ENCODE measurements at regions not wholly inside any gene's neighbourhood (a gene's known extent, or its start where the extent isn't known, plus 50 kb on each side); places are given as distances from the start of the nearest gene placed in this dataset.

DNA sequence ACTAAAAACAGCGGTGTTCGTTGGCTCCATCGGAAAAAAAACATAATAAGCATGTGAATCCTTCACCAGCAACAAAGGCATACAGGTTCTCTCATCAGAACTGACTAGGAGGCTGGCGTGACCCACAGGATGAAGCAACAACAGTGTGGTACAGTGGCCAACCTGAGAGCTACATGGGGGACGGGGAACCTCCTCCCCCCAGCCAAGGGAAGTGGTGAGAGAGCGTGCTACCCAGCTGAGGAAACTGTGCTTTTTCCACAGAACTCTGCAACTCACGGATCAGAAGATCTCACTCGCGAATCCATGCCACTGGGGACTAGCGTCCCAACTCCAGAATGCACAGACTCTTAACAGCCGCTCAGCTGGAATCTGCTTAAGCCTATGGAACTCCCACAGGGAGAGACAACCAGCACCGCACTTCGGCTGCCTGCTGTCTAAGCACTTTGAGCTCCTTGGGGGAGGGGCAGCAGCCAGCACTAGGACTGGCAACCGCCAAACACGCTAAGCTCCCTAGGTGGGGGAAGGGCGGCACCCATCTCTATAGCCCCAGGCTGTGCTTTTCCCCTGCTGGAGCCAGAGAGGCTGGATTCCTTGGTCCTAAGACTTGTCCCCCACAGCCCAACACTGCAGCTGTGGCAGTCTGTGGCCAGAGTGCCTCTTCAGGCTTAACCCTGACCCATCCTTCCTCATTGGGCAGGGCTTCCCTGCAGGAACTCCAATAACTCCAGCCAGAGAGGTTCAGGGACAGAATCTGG lies 538.3 kb upstream of the BTBD3 start:
- no peak for DNase-seq

DNA sequence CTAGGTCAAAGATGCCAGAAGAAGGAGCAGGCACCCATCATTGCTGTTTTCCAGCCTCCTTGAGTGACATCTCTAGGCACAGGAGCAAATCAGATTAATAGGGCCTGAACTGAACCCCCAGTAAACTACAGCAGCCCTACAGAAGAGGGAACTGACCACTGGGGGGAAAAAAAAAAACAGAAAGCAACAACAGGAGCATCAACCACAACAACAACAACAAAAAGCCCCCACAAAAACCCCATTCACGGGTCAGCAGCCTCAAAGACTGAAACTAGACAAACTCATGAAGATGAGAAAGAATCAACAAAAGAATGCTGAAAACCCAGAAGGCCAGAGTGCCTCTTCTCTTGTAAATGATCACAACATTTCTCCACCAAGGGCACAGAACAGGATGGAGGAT lies 537.4 kb upstream of the BTBD3 start:
- DNase-seq: no peak

DNA sequence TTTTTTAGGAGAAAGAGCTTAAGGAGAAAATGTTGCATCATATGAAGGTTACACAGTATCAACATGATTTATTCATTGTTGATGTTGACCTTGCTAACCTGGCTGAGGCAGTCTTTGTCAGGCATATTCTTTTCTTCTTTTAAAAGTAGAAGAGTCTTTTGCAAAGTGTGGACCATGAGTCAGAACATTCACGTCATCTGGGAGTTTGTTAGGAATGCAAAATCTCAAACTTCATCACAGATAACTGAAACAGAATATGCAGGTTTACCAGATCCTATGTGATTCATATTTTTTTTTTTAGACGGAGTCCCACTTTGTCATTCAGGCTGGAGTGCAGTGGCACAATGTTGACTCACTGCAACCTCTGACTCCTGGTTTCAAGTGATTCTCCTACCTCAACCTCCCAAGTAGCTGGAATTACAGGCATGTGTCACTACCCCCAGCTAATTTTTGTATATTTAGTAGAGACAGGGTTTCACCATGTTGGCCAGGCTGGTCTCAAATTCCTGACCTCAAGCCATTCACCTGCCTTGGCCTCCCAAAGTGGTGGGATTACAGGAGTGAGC lies 530.4 kb upstream of the BTBD3 start:
- no peak for DNase-seq

DNA sequence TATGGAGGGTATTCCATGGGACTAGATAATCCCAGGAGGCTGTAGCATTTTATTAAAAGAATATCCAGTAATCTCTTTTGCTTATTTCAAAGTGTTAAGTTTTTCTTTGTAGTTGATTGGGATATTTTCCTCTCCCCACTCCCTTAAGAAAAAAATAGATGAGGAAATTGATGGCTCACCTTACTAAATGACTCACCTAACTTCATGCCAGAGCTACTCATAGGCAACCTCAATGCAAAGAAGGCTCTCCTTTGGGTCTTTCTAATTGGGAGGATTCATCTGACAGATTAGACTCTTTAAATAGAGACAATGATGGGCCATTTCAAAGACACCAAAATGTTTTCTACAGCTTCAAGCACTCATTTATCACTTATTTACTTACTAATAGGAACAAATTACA lies 528.5 kb upstream of the BTBD3 start:
- no peak for DNase-seq

DNA sequence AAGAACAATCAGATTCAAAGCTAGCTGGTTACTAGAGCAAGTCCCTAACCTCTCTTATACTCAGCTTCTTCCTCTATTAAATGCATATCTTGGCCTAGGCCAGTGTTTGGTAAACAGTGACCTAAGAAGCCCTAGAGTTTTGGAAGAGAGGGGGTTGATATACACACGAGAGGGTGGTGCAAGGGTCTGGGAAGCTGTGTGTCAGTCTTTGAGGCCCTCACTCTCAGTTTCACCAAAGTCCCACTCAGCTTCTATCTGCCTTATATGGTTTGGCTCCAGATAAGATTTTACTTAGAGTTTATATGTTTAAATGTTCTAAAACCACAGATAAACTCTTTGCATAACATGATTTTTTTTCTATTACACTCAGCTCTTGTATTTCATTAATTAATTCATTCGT lies 526.1 kb upstream of the BTBD3 start:
- DNase-seq: no peak

DNA sequence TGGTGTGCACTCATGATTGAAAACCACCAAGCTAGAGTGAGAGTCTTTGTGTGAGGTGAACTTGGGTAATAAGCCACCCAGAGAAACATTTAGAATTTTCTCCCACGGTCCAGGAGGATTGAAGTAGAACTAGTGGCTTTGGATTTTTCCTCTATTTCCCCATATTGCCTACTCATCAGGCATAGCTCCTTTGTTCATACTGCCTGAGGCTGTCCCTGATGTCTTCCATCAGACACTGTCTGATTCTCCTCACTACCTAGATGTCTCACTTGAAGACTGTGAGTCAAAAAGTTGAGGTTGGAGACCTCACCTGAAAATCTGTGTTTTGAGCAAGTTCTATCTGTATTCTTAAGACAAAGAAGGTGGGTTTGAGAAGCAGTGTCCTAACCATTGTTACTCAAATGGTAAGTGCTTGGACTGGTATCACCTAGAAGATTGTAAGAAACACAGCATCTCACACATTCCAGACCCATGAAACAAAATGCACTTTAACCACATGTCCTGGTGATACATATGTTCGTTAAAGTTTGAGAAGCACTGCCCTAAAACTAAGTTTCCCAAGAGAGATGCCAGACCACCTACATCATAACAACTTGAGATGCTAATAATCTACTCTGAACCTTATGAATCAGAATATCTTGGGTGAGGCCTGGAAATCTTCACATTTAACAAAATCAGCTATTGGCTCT lies 523.4 kb upstream of the BTBD3 start:
- DNase-seq: no peak

DNA sequence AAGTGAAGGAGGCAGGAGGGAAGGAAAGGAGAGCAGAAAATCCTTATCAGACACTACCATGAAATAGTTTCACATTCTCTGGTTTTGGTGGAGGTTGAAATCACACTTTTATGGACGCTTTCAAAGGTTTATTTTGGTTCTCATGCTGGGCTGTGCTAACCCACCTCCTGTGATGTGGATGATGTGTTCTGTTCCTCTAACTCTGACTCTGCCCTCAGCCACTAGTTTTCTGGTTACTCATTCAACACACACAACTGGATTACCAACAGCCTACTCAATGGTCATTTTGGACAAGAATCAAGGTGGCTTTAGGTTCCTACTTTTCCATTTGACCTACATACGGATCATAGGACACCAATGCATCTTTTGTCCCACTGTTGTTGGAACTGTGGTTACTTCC lies 522.1 kb upstream of the BTBD3 start:
- no peak for DNase-seq

DNA sequence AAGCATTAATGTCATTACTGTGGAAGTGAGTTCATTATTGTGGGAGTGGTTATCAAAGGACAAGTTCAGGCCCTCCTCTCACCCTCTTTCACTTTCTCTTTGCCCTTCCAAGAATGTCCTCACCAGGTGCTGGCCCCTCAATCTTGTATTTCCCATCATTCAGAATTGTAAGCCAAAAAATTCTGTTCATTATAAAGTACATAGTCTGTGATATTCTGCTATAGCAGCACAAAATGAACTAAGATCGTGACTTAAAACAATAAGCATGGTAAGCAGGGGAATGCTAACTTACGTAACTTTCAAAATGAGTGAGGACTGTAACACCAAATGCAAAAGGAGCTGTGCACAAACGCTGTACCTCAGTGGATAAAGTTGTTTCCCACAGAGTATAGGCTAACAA lies 515.7 kb upstream of the BTBD3 start:
- DNase-seq: no peak

DNA sequence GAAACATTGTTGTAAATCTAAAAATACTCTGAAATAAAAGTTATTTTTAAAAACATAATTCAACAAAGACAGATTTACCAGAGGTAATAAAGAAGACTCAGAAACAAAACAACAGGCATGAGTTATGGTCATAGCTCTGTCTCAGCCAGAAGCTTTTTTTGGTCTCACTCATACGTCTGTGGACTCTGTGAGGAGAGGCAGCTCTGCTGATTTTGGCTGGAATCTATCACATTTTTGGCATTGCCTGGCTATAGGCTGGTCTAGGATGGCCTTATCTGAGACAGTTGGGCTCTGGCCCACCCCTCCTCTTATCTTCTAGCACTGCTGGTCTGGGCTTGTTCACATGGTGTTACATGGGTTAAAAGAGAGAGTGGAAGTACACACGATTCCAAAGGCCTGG lies 514.0 kb upstream of the BTBD3 start:
- DNase-seq: no peak

DNA sequence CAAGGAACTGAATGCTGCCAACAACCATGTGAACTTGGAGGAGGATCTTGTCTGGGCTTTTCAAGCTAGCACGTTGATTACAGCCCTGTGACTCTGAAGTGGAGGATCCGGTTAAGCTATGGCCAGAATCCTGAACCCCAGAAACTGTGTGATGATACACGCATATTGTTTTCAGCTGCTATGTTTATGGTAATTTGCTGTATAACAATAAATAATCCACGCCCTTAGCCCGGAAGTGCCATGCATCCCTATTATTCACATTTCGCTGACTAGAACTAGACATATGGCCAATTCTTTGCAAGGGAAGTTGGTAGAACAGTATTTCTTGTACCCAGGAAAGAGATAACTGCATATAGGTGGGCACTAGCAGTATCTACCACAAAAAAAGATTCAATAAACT lies 510.8 kb upstream of the BTBD3 start:
- DNase-seq: no peak

DNA sequence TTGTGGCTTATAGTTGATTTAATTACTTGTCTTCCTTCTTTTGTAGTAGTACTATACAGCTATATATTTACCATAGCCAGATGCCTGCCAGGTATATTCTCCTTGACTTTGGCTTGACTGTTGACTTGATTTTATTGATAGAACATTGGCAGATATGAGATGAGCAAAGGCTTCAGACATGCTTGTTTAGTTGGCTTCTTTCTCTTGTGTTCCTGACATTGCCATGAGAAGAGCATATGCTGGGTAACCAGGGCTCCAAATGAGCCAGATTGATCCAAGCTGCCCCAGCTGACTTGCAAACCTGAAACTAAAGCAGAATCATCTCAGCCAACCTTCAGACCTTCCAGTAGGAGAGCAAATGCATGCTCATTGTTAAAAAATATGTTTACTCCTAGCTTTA lies 508.1 kb upstream of the BTBD3 start:
- no peak for DNase-seq

DNA sequence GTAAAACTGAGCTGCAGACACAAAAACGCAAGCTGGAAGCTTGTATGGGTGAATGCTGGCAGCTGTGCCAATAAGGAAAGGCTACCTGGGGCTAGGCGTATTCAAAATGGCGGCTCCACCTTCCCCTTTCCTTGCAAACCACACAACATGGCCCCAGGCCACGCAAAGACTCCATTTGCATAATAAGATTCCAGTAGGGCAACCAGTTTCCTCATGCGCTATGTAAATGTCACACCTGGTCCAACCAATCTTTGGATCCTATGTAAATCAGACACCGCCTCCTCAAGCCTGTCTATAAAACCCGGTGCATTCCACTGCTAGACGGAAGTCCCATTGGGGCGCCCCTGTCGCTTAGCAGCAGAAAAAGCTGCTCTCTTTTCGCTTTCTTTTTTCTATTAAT lies 505.9 kb upstream of the BTBD3 start:
- DNase-seq: no peak

DNA sequence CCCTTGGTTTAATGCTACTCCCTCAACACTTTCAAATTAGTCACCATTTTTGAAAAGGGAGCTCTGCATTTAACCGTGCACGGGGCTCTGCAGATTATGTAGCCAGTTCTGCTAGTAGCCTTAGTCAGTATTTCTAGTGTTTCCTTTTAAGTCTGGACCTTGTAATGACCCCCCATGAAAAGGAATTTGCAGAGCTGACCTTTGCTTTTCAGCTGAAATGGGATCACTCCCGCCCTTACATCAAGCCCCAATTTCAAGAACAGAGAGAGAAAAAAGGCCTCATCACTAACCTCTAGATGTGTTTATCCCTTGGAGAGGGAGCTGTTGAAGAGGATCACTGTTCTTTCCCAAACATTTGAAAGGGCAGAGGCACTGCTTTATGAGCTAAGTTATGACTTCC lies 490.7 kb upstream of the BTBD3 start:
- DNase-seq: no peak

DNA sequence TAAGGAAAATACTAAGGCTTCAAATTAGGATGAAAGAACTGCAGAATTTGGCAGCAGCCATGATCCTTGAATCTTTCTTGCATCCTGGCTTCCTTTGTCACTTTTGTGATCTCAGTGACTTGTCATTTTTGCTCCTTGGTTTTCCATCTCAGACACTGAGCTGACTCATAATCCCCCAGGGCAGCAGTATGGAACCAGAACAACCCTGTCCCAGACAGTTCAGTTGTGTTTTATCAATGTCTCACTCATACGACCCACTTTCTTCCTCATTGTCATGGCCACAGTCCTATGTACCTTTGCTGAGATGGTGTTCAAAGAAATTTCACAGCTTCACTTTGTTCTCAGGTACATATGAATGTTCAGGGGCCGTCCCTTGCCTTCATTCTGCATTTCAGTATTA lies 488.5 kb upstream of the BTBD3 start:
- no peak for DNase-seq

DNA sequence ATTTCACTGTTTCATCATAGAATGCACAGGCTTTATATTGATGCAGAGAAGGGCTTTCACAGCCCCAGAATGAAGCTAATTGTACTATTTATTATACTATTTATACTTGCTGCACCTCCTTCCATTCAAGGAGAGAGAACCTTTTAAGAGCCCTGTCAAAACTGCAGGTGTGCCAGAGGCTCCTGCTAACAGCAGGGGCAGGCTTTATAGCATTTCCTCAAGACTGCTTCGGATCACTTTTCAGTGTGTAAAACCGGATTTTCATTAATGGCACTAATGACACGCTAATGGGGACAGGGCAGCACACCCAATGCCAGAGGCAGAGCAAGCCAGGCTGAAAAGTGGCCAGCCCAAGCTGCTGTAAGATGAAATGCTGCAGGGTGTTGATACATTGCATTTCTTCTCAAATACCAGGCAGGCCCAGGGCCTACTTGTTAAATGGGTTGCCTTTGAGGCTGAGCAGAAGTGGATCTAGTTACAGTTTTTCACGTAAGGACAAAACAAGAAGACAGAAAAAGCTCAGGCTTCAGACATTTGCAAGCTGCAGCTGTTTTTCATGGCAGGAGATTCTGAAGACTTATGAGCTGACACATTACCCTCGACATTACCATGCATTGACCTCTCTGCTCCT lies 487.7 kb upstream of the BTBD3 start:
- DNase-seq: no peak

DNA sequence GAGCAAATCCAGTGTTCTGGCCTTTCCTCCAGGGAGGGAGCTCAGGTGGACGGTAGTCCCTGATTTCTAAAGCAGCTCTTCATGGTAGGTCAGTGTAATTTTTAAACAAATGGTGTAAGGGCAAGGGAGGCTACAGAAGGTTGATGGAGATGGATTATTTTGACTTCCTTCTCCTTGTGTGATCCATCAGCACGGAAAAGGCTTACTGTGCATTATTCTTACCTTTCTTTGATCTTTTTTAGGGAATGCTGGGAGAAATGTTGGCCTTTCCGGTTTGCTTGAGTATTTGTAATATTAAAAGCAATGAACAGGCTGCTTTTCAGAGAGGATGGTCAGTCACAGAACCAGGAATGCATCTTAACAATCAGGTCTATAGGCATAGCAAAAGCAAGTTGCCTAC lies 487.0 kb upstream of the BTBD3 start:
- DNase-seq: no peak

DNA sequence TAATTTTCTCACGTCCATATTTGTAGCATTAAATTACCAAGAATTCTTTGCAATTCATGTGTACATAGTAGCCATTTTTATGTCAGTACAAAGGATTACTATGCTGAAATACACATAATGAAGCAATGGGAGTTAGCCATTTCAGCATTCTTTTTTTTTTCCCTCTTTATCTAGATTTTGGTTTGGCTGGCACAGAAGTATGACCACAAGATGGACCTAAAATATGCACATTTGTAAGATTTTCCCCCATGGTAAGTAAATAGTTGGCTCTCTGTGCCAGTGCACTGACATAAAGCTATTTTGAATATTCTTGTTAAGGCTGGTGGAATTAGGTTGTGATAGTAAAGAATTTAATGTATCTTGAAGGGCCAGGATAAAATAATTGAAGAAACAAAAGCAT lies 486.1 kb upstream of the BTBD3 start:
- DNase-seq: no peak

DNA sequence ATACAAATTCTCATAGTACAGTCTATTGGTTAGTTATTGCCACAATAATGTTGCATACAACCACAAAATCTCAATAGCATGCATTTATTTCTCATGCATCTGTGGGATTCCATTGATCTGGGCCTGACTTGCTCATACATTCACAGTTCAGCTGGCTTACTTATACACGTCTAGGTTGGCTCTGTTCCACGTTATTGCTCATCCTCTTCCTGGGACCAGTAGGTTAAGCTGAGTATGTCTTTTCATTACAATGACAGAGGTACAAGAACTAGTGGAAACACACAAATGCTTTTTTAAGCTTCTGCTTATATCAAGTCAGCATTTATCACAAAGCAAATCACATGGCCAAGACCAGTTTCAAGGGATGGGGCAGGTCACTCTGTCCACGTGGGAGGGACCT lies 485.3 kb upstream of the BTBD3 start:
- DNase-seq: no peak

DNA sequence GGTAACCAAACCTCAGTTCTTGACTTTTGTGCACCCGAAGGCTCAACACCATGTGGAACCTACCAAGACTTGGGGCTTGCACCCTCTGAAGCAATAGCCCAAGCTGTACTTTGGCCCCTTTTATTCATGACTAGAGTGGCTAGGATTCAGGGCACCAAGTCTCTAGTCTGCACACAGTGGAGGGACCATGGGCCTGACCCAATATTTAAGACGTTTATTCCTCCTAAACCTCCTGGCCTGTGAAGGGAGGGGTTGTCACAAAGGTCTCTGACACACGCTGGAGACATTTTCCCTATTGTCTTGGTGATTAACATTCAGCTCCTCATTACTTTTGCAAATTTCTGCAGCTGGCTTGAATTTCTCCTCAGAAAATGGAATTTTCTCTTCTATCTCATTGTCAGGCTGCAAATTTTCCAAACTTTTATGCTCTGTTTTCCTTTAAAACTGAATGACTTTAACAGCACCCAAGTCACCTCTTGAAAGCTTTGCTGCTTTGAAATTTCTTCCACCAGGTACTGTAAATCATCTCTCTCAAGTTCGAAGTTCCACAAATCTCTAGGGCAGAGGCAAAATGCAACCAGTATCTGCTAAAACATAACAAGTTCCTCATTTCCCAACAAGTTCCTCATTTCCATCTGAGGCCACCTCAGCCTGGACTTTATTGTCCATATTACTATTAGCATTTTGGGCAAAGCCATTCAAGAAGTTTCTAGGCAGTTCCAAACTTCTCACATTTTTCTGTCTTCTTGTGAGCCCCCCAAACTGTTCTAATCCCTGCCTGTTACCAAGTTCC lies 481.4 kb upstream of the BTBD3 start:
- no peak for DNase-seq

DNA sequence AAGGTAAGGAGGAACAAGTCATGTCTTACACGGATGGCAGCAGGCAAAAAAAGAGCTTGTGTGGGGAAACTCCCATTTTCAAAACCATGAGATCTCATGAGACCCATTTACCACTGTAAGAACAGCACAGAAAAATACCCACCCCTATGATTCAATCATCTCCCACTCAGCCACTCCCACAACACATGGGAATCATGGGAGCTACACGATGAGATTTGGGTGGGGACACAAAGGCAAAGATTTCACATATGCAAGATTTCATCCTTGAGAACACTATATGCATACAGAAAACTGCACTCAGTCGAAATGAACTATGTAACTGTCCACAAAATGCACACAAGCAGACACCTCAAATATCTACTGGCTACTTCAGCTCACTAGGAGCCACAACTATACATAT lies 480.6 kb upstream of the BTBD3 start:
- DNase-seq: no peak

DNA sequence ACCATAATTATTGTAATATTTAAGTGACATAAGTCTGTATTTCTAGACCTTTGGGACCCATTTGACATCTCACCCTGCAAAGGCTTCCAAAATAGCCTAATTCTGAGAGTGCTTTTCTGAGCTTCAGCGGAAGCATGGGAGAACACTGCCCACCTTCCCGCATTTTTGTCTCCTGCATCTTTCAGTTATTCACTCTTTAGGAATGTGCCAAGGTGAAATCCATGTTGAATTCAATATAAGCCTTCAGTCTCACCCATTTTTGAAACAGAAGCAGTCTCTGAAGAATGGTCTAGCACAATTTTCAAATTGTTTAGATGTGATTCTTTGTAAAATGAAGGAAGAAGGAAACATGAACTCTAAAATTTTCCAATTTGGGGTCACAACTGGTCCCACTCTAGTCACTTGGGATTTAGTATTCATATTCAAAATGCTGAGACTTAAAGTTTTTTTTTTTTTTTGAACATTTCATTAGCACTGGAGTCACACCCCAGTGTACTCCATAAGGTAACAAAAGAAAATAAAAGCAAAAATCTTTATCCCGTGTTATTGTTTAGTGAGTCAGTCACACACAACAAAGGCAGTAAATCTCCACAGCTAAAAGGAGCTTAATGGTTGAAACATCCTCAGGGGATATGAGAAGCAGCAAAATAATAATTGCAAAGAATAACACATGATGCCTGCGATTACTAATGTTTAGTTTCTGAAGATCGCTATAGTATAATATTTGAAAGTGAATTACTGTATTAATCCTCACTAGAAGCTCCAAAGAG lies 479.9 kb upstream of the BTBD3 start:
- no peak for DNase-seq
